Cardiac septum (tissue), 1 donor: ENCODE measurements at regions not wholly inside any gene's neighbourhood (a gene's known extent, or its start where the extent isn't known, plus 50 kb on each side); places are given as distances from the start of the nearest gene placed in this dataset.

Experiments used
- DNase-seq: peaks from one replicate; pipeline ENCODE4 v3.0.0-alpha.2; 2020; ENCODE audit warnings: low spot score
- intact Hi-C: fragments of 100-400 bp; cut with DNase I; formaldehyde crosslinking; loops from one replicate; pipeline ENCODE4 v1.14.0; 2022
- donor health status: DM: no; HTN: no; CAD: no.

DNA sequence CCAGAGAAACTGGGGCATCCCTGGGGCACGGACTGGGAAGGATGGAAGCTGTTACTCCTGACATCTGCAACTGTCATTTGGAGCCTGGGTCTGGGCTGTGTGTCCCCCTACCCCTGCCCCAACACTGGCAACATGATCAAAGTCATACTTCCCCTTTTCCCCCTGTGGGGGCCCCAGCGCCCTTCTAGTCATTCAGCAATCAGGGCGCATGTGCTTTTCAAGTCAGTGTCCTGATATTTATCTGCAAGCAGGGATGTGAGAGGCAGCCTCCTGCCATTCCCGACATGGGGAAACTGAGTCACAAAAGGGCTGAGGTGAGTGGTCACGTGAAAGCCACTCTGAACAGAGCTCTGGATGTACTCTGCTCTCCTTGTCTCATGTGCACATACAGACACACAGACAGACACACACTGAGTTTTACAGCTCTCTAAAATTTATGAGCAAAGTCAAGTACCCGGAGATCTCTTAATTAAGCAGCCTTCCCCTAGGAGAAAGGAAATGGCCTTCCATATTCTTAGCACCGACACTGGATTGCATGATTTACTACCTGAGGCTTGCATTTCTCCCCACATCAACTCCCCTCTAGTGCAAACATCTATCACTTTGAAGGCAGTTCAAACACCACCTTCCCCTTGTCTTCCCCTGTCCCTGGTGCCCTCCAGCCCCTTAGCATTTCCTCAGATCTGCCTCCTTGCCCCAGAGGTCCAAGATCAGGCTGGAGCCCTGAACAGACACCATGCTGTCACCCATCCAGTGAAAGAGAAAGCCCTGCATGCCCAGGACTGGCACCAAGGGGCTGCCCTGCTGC, 170.7 kb downstream of the CDC5L start:
- intact Hi-C loops, result no loop called here
- no peak for DNase-seq

DNA sequence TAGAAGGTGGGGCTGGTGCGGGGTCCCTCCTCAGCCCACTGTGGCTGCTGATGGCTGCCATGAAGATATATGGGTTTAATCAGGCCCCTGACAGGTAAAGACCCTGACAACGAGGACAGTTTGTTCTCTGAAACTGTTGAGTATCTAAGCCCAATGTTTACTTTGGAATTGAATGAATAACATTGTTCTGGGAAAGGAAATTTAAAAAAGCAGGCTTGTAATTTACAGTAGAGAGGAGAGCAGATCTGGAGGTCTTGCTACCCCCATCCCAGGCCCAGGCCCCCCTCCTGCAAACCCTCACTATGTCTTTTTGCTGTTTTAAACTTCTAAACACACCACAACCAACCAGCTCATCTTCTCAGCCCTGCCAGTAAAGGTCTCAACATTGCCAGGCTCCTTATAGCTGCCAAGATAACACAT, 171.3 kb downstream of the CDC5L start:
- intact Hi-C loops, result no loop called here
- DNase-seq, result no peak

GRCh38 chr6:44559486-44560270, 172.2 kb downstream of the CDC5L start:
- no peak for DNase-seq
- intact Hi-C loops, result no loop called here

- no peak for DNase-seq
- intact Hi-C loops, result no loop called here
Observed at GRCh38 chr6:44560458-44561059, 173.1 kb downstream of the CDC5L start.

DNA sequence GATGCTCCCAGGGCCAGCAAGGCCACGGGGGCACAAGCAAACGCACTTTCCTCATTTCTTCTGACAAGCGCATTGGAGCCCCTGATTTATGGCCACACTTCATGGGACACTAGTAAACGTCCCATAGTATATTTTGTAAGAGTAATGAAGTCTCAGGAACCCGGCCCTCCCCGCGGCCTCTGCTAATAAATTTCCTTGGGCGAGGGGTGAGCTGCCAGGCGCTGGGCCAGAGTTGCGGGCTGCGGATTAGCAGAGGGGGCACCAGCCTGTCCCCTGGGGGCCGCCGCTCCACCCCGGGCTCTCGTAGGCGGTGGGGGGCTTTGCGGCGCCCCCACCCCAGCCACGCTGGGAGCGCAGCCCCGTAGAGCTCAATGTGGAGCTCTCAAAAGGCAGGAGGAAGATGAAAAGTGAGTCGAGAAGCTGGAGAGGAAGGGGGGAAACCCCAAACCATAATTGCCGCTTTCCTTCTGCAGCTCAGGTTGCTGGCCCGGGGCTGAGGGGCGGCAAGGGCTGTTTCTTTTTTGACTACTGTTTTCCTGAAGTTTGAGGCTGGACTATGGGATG, 173.6 kb downstream of the CDC5L start:
- intact Hi-C loops, result no loop called here
- DNase-seq, result no peak

GRCh38 chr6:44561832-44562665, 174.5 kb downstream of the CDC5L start:
- intact Hi-C loops, result no loop called here
- no peak for DNase-seq

DNA sequence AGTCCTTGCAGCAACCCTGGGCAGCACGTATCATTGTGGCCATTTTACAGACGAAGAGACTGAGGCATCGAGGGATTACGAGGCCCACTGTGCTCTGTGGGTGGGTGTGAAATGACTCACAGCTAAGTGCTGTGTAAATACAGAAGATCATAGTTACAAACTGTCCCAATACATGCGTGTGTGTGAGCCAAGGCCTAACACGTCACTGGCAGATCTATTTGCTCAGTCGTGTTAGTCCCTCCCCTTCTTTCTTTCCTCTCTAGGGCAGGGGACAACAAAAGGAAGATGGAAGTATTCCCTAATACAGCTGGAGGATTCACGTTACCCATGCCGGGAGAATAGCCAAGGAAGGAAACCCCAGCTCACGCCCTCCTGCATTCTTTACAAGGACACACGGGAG, 175.9 kb downstream of the CDC5L start:
- no peak for DNase-seq
- intact Hi-C loops, result no loop called here

DNA sequence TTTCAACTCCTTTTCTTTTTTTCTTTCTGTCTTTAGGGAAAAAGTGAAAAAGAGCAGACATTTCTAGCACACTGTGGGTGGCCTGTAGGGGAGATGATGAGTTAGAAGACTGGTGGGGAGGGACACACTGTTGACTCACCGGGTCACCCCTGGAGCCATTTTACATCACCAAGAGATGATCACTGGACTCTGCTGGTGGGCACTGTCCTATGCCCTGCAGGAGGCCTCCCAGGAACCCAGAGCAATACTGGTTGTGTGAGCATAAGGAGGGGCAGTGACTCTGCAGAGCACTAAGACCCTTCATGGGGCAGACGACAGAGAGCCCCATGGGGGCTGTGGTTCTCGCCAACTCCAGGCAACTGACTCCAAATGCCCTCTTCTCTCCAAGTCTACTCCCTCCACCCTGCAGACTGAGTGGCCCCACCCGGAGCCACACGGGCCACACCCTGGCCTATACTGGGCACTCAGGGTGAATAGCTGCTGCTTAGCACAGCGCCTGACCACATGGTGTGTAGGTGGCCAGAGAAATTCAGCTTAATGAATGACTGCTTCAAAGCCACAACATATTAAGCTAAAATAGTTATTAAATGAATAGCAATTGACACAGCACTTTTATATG, 177.5 kb downstream of the CDC5L start:
- DNase-seq, result no peak
- intact Hi-C loops, result no loop called here

- DNase-seq, result no peak
Observed at GRCh38 chr6:44567406-44567805, 179.9 kb downstream of the CDC5L start.

DNA sequence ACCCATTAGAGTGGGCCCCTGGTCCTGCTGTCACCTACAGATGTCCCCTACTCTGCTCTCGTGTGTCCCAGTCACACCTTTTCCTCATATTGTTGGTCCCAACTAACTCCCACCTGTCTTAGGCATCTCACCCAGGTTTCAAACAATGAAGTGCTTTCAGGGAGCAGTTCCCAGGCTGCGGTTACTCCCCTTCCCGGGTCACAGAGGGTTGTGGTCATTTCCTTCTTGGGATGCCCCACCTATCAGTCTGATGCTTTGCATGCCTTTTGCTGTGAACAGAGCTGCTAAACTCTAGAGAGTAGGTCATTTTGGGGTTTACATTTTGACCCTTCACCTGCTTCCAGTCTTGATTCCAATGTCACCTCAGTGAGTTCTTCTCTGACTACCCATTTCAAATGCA, 181.6 kb downstream of the CDC5L start:
- intact Hi-C loops, result no loop called here
- DNase-seq, result no peak

More at GRCh38 chr6:44567406-44567805, 179.9 kb downstream of the CDC5L start:
- intact Hi-C loops, result no loop called here

GRCh38 chr6:44569931-44570385, 182.5 kb downstream of the CDC5L start:
- intact Hi-C loops, result no loop called here
- no peak for DNase-seq

DNA sequence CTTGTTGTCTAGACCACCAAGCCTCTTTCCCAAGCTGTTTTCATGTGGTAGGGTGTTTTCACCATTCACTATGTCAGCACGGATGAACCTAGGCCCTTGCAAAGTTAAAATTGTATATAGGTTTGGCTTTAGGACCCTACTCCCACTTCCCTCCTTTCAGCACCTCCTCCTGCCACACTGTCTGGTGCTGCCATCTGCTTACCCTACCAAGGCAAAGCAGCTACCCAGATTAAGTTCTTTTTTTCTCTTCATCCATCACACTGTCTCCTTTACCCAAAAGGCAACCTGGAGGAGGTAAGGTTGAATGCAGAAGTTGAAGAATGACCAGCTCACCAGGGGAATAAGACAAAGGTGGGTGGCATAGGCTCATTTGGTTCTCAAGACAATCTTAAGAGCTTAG, 184.0 kb downstream of the CDC5L start:
- no peak for DNase-seq
- intact Hi-C loops, result no loop called here

- no peak for DNase-seq
- intact Hi-C loops, result no loop called here
Observed at GRCh38 chr6:44572346-44572745, 184.8 kb downstream of the CDC5L start.

- intact Hi-C loops, result no loop called here
- no peak for DNase-seq
Observed at GRCh38 chr6:44575644-44576043, 188.1 kb downstream of the CDC5L start.

- no peak for DNase-seq
Observed at GRCh38 chr6:44576132-44576631, 188.7 kb downstream of the CDC5L start.

DNA sequence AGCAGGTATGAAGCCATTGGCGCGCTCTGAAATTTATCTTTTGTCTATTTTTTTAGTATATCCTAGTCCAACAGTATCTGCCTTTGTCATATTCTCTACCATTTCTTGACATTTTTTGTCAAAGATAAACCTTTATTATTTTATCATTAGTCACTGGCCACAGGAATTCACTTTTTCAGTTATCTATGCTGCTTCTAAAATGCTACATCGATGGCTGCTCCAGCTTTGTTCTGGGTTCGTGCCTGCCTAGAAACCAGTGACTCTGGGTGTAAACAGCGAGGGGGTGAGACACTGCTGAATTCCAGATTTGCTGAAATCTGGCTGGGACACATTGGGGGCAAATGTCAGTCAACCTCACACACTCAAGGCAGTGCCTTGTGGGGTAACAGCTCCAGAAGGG, 193.4 kb downstream of the CDC5L start:
- no peak for DNase-seq
- intact Hi-C loops, result no loop called here

More at GRCh38 chr6:44576132-44576631, 188.7 kb downstream of the CDC5L start:
- intact Hi-C loops, result no loop called here

- intact Hi-C loops, result no loop called here
Observed at GRCh38 chr6:44582930-44583329, 195.4 kb downstream of the CDC5L start.

GRCh38 chr6:44590471-44590870, 203.0 kb downstream of the CDC5L start:
- intact Hi-C loops, result no loop called here

More at GRCh38 chr6:44582930-44583329, 195.4 kb downstream of the CDC5L start:
- DNase-seq, result no peak

GRCh38 chr6:44593539-44593944, 206.0 kb downstream of the CDC5L start:
- DNase-seq, result no peak
- intact Hi-C loops, result no loop called here

More at GRCh38 chr6:44590471-44590870, 203.0 kb downstream of the CDC5L start:
- no peak for DNase-seq
